Superior temporal gyrus (tissue), 1 donor: ENCODE measurements at regions not wholly inside any gene's neighbourhood (a gene's known extent, or its start where the extent isn't known, plus 50 kb on each side); places are given as distances from the start of the nearest gene placed in this dataset.
A peak's percentile ranks its signal among the peaks of the same experiment; 100 is the strongest.

Experiments
- DNase-seq: peaks from one replicate; pipeline ENCODE4 v3.0.0-alpha.2; 2016; ENCODE audit errors: extremely low spot score

GRCh38 chr15:29556380-29556779 is 265.9 kb downstream of the TJP1 start:
- no peak for DNase-seq

GRCh38 chr15:29554531-29554930 is 267.7 kb downstream of the TJP1 start:
- DNase-seq = no peak

GRCh38 chr15:29550834-29551465 is 271.3 kb downstream of the TJP1 start:
- DNase-seq = no peak

GRCh38 chr15:29548006-29548405 is 274.3 kb downstream of the TJP1 start:
- DNase-seq = no peak

- no peak for DNase-seq
These were observed 275.0 kb upstream of the NSMCE3 start for GRCh38 chr15:29544513-29545128.

- DNase-seq = no peak
These were observed 273.4 kb upstream of the NSMCE3 start for GRCh38 chr15:29542994-29543393.

GRCh38 chr15:29541309-29541708 is 271.7 kb upstream of the NSMCE3 start:
- DNase-seq = no peak

GRCh38 chr15:29540479-29540878 is 270.9 kb upstream of the NSMCE3 start:
- DNase-seq = no peak

GRCh38 chr15:29539736-29540135 is 270.1 kb upstream of the NSMCE3 start:
- no peak for DNase-seq

GRCh38 chr15:29538044-29538443 is 268.4 kb upstream of the NSMCE3 start:
- no peak for DNase-seq

GRCh38 chr15:29535952-29536351 is 266.3 kb upstream of the NSMCE3 start:
- DNase-seq = no peak

GRCh38 chr15:29534378-29534777 is 264.8 kb upstream of the NSMCE3 start:
- DNase-seq = no peak

GRCh38 chr15:29533647-29534046 is 264.0 kb upstream of the NSMCE3 start:
- DNase-seq = no peak

- peak; percentile 31 for DNase-seq
These were observed 262.7 kb upstream of the NSMCE3 start for GRCh38 chr15:29532296-29532695.

GRCh38 chr15:29530966-29531365 is 261.3 kb upstream of the NSMCE3 start:
- DNase-seq = no peak

GRCh38 chr15:29529043-29529442 is 259.4 kb upstream of the NSMCE3 start:
- no peak for DNase-seq

- peak; percentile 27 for DNase-seq
These were observed 258.7 kb upstream of the NSMCE3 start for GRCh38 chr15:29528276-29528675.

- no peak for DNase-seq
These were observed 257.2 kb upstream of the NSMCE3 start for GRCh38 chr15:29526802-29527201.

GRCh38 chr15:29522373-29523276 is 253.0 kb upstream of the NSMCE3 start:
- no peak for DNase-seq

- DNase-seq = no peak
These were observed 248.8 kb upstream of the NSMCE3 start for GRCh38 chr15:29518442-29518841.

GRCh38 chr15:29517829-29518228 is 248.2 kb upstream of the NSMCE3 start:
- no peak for DNase-seq

GRCh38 chr15:29516929-29517328 is 247.3 kb upstream of the NSMCE3 start:
- no peak for DNase-seq

- DNase-seq = no peak
These were observed 245.3 kb upstream of the NSMCE3 start for GRCh38 chr15:29514926-29515325.
